EH (cell line): ENCODE measurements at regions not wholly inside any gene's neighbourhood (a gene's known extent, or its start where the extent isn't known, plus 50 kb on each side); places are given as distances from the start of the nearest gene placed in this dataset.
"Not testable (repeated sequence)": the region's sequence is repeated elsewhere in the genome, so short reads cannot be mapped to it uniquely, and the experiment has no call there.

Experiments
- DNase-seq: peaks from one replicate; pipeline ENCODE4 v3.0.0-alpha.2; 2015; ENCODE audit warnings: low read depth

DNA sequence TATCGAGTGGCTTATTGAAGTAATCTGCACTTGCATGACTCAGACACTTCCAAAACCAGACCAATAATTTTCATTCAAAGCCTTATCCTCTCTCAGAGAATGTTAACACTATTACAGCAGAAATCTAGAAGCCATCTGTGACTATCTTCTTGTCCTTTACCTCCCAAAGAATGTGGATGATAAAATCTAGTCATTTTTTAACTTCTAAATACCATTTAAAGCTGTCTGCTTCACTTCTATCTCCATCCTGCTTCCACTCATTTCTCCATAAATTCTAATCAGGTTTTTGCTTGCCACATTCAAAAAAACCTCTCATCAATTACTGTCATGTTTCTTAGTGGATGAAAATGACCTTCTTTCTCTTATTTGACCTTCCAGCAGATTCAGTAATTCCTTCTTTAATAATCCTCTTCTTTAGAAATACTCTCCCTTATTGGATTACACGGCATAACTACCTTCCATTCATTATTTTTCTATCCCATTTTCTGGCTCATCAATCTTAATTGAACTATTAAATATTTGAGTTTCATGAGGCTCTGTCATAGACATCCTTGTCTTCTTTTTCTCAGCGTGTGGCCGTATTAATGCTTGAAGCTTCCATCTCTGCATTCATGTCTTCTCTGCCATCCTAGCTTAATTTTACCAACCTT, 1999.4 kb downstream of the MRPL39 start:
- no peak for DNase-seq

DNA sequence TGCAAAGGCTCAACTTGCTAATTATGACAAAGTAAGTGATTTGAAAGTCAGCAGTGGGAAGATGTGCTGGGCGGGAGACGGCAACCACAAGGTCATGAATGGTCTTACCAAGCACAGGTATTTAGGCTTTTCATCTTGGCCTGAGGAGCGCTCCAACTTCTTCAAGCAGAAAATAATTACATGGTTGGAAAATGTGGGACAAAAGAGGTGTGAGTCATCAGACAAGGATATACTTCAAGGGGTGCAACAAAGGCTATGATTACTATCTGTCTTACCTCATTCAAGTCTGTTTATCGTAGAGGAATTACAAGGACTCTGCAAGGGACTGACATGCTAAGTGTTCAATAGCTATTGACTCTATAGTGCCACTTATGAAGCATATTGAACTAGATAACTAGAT, 2005.7 kb downstream of the MRPL39 start:
- no peak for DNase-seq

DNA sequence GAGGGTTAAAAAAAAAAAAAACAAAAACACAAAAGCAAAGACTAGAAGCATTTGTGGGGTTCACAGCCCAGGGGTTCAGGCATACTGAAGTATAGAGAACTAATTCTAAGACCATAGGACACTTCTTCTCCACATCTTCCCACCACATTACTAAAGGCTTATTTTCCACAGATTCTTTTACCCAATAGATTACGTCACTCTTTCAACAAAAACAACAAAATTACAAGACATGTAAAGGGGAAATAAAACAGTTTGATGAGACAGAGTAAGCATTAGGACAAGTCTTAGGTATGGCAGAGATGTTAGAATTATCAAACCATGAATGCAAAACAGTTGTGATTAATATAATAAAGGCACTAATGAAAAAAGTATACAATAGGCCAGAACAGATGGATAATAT, 2013.7 kb downstream of the MRPL39 start:
- DNase-seq = no peak

DNA sequence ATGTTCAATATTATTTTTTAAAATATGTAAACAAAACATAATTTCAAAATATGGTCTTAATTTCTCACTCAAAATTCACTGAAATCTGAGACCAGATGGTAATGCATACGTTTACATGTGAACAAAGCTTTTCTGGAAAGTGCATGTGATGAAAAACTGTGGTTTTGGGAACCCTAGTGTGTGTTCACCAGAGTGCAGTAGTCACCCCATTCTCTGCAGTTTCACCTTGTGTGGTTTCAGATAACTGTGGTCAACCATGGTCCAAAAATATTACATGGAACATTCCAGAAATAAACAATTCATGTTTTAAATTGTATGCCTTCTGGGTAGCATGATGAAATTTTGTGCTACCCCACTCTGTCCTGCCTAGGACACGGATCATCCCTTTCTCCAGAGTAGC, 2021.9 kb downstream of the MRPL39 start:
- no peak for DNase-seq

DNA sequence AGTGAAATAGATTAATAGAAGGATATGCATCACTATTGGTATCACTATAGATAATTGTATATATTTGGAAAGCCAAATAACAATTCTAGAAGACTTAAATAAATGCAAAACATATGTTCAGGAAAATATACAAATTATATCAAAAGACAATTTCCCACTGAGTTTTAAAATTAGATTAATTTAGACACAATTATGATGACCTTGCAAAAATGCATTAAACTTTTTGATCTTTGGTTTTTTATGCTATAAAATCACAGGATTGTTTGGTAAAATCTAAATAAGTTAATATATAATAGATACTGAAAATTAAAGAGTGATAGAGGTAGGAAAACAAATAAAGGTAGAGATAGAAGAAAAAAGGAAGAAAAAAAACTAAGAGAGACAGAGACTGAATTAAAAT, 2027.7 kb downstream of the MRPL39 start:
- no peak for DNase-seq

DNA sequence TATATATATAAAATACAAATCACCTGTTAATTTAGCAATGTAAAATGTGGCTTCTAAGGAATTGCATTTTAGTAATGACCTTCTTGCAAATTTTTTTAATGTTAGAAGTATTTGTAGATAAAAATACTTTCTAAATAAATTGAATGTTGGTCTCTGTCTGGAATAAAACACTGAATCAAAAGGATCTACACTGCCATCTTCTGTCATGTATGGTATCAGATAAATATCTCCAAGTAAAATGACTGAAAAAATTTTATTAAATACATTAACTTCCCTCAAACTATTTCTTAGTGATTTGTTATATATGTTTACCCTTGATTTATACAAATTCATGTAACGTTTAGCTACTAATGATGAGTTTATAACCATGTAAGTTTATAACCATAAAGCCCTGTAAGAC, 2029.3 kb downstream of the MRPL39 start:
- DNase-seq = no peak

DNA sequence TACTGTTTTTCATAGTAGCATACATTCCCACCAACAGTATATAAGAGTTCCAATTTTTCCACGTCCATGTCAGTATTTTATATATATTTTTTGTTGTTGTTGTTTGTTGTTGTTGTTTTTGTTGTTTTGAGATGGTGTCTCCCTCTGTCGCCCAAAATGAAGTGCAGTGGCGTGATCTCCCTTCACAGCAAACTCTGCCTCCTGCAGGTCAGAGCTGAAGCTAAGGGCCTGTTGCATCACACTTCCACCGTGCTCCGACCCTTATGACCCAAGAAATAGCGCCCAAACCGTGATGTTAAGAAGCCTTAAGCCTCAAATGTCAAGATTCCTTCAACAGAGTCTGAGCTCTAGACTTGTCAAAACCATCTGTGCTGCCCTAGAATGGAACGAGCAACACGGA, 2032.3 kb downstream of the MRPL39 start:
- DNase-seq = no peak

DNA sequence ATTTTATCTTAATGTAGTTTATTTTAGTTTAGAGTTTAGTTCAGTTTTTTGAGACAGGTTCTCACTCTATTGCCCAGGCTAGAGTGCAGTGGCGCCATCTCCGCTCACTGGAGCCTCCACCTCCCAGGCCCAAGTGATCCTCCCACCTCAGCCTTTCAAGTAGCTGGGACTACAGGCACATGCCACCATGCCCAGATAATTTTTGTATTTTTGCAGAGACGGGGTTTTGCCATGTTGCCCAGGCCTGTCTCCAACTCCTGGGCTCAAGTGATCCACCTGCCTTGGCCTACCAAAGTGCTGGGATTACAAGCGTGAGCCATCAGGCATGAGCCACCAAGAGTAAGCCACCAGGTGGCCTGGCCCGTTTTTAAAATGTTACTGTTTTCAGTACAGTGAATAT, 2058.4 kb downstream of the MRPL39 start:
- not testable (repeated sequence) for DNase-seq

DNA sequence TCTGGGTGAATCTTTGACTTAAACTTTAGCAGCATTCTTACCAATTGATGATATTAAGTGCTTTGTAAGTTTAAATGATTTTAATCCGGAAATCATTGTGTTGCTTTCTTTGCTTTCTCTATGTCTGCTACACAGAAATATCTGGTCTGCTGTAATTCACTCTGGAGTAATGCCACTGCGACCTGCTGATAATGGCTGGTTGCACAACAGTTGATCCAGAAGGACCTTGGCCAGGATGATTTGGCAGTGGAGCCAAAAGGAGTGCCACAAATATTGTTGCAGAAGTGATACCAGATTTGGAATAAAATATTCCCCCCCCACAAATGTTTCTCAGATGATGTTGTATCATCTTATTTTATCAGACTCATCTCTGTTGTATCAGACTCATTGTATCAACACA, 2063.9 kb downstream of the MRPL39 start:
- no peak for DNase-seq

DNA sequence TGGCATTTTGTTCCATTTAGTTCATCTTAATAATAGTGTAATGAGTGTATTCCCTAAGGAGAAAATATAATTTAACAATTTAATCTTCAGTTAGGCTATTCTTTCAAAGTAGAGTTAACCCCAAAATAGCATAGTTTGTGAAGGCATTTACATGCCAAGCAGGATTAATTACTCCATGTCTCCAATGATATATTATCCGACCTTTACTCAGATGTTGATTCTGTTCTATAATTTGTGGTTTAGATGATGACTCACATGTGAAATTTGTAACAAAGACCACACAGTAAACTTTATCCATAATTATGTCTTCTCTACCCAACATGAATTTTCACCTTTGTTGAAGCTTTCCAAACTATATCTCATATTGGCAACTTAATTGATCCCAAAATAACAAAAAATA, 2065.2 kb downstream of the MRPL39 start:
- no peak for DNase-seq

DNA sequence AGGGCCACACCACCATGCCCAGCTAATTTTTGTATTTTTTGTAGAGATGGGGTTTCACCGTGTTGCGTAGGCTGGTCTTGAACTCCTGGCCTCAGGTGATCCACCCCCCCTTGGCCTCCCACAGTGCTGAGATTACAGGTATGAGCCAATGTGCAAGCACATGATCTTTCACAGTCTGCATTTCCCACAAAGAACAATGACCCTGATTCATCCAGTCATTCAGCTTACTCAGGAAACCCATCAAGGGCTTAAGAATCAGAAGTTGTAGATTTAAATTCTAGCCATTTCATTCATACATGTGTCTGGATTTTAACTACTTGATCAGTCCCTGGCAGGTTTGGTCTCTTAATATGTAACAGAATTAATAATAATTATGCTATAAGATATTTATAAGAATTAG, 2065.7 kb downstream of the MRPL39 start:
- DNase-seq = no peak

DNA sequence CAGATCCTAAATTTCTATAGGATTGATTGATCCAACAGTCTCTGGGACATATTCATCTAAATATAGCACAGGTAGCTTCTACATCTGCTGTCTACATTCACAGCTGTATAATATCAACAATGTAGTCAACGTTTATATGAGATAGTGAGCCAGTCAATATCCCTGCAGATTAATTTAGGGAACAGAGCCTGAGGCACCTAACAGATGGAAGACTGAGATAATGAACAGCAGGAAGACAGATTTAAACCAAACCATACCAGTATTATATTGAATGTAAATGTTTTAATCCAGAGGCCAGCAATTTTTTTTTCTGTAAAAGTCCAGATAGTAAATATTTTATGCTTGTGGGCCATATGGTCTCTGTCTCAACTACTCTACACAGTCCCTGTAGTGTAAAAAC, 2072.4 kb downstream of the MRPL39 start:
- no peak for DNase-seq

DNA sequence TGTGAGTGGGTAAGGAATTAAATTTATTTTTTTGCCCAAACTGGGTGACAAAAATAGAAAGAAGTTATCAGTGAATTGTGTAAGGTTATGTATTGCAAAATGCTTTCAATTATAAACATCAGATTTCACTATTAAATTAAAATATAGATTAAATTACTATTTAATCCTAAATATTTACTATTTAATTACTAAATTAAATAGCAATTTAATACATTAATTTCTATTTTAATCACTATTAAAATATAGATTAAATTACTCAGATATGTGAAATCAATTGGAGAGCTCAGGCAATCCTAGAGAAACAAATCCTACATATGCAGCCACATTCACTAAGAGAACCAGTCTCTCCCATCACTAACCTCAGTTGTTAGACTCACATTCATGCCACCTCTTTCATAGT, 2075.8 kb downstream of the MRPL39 start:
- DNase-seq = no peak

DNA sequence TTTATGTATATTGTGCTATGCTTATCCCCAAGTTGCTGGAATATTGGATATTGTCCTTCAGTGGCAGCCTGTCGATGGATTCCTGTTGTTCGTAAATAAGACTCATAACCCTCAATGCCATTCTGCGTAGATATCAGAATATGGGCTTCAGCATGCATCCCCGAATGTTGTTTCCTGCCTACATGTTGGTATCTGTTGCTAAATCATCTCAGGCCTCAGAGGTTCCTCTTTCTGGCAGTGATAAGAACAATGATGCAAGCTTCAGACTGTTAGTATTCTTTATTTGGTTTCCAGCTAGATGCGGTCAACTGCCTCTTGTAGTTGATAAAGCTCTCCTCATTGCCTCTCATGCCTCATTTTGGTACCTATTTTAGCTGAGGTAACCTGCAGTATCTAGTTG, 2082.6 kb downstream of the MRPL39 start:
- no peak for DNase-seq

DNA sequence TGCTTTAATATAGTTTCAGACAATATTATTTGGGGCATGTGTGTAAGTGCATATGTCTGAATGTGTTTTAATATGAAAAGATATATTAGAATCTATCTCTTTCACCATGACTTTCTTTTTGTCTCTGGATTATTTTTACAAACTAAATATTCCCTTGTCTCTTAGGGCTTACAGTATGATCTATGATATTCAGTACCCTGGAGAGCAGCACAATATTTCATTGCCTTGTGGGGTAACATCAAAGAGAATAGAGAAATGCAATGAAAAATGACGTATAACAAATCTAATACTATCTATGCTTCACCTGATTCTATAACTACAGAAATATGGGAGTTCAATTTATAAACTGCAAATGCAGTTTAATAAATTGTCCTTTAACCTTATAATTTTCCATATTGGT, 2084.5 kb downstream of the MRPL39 start:
- no peak for DNase-seq

DNA sequence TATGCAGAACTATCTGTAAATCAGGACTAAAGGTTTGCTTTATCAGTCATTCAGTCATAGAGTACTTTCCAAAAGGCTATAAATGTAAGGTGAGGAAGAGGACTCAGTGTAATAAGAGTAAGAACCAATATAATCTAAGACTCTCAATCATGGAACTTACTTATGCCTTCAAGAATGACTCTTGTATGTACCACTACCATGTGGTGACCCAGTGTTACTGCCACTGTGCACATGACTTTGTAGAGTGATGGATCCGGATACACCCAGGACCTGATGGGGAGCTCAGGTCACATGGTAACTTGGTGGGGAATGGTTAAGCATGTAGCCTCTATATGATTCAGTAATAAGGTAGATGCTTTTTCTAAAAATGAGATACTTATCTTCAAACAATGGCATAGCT, 2099.8 kb downstream of the MRPL39 start:
- no peak for DNase-seq

DNA sequence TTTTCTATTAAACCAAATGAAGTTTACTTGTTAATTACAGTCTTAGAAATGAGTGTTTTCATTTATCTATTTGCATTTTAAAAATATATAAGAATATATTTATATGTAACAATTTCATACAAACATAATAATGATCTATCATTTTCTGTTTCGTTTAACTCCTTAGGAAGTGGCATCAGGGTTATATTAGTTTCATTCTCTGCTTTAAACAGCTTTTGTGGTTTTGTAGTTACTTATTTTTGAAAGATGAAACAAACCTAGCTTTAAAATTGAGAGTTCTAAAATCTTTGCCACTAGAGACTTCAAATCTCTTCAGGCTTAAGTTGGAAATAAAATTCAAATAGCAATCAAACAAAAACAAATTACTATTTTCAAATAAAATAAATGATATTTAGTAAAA, 2110.6 kb downstream of the MRPL39 start:
- DNase-seq = no peak

DNA sequence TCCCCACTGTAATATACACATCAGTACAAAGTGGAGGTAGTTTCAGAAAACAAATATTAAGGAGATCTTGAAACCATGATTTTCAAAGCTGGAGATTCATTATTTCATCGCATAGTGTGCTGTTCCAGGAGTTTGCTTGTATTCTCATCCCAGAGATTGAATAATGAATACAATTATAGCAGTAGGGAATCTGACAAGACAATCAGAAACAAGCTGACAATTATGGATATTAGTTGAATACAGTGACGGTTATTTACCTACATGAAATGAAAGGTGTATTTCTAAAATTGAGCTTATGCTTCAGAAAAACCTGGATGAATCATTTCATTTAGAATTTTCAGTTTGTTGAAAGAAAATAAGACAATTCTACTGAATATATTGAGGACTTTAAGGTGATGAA, 2119.0 kb downstream of the MRPL39 start:
- no peak for DNase-seq

DNA sequence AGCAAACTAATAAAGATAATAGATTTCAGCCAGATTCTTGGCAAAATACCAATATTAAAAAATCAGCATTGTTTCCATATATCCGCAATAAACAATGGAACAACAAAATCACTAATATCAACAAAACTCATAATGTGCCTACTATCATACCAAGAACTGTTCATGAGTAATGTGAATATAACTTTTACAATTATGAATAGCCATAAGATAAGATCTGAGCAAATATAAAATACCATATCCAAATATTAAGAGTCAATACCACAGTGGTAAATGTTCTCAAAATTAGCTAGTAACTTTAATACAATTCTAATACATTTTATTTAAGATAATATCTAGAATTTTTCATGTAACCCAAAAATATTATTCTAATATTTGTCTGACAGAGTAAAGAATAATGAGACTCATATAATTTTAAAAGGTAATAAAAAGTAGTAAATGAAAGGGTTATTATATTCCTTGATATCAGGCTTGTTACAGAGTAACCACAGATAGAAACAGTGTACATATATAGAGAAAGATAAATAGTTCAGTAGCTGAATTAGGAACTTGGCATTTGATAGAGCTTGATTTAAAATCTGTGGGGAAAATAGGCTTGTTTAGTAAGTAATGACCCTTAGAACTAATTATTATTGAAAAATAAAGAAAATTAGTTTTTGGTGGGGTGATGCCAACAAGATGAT, 2126.6 kb downstream of the MRPL39 start:
- no peak for DNase-seq

DNA sequence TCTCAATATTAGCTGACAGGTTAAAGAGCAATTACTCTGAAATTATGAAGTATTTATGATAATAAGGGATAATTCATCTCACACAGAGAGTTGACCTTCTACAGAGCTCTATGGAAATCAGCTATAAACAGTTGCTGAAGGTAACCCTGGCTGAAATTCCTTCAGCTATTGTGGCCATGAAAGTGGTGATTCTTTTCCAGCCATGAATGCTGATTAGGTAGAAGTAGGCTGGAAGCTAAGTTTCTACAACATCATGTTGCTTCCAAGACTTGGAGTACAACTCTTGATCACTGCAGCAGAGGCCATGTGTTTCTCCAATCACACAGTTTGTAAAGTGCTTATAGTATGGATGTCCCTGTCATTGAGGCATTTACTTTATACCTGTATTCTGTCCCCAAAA, 2128.9 kb downstream of the MRPL39 start:
- DNase-seq = no peak

DNA sequence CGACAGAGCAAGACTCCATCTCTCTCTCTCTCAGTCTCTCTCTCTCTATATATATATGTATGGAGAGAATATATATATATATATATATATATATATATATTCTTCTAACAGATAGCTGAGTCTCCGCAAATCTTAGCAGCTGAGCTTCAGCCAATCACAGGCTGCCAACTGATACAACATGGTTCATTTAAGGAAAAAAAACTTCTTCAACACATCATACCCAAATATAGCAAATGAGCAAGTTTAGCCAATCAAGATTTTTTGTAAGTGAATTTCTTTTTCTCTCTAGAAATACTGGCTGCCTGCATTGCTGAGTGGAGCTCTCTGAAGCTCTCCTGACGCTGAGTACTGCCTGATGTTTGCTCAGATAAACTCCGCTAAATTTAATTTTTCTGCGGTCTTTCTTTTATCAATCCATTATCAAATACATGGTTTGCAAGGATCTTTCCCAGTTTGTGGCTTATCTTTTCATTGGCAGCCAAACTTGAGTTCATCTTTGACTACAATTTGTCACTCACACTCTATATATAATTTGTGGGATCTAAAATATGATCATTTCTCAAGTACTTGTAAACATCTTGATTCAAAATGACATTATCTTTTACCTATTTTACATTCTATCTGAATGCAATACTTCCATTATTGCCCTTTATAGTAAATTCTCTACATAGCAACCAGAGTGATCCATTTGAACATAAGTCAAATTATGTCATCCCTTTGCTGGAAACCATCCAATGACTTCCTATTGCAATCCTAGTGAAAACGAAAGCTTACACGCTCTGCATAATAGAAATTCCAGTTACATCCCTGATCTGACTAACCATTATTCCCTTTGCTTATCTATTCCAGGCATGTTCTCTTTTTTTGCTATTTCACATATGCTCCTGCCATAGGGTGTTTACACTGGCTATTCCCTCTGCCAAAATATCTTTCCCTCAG, 2131.7 kb downstream of the MRPL39 start:
- no peak for DNase-seq

DNA sequence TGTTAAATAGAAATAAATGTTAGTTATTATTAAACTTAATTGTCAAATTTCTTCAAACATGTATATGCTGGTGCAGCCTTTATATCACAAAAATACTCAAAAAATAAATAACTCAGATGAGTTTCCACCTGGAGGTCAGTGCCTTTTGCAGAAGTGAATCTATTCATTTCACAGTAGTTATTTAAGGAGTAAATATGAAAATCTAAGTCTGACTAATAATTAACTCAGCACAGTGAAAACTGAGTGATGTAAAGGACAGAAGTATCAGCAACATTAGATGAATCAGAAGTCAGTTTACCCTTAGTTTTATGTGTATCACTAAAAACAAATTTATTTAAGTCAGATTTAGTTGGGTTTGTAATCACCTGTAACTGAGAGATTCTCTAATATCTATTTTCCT, 2135.4 kb downstream of the MRPL39 start:
- DNase-seq = no peak

DNA sequence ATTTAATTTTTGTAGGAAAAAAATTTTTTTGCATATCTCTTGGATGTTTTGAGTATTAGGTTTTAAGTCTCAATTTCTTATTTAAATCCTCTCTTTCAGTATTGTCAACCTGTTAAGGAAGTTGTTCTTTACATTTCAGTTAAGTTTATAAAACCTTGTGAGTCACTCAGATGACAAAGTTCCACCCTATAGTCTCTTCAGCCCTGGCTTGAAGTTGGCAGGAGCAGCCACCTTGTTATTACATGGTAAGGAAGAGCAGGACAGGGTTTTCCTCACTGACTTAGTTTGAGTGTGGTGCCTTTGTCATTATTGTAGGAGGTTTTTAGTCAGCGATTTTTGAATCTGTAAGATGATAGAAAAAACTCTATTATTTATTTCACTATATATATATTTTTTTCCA, 2143.9 kb downstream of the MRPL39 start:
- DNase-seq = no peak
